Tongue (tissue), 1 donor: ENCODE measurements at regions not wholly inside any gene's neighbourhood (a gene's known extent, or its start where the extent isn't known, plus 50 kb on each side); places are given as distances from the start of the nearest gene placed in this dataset.

Experiments used
- DNase-seq: peaks from one replicate; pipeline ENCODE4 v3.0.0-alpha.2; 2015

- no peak for DNase-seq
Observed at GRCh38 chr21:18191139-18191538, 53.5 kb upstream of the CHODL start.

GRCh38 chr21:18178509-18178908 lies 66.1 kb upstream of the CHODL start:
- DNase-seq, result no peak

- DNase-seq, result no peak
Observed at GRCh38 chr21:18174370-18174769, 70.3 kb upstream of the CHODL start.

DNA sequence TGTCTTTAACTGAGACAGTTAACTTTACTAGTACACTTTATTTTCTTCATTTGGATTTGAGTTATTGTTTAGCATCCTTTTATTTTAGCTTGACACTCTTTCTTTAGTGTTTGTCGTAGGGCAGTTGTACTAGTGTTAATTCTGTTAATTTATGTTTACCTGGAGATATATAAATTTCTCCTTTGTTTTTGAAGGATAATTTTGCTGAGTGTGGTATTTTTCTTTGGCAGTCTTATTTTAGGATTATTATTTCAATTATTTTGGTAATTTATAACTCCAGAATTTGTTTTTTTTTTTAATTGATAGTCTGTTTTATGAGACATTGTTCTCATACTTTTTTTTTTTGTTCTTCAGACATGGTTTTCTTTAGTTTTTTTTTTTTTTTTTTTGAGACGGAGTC lies 73.8 kb upstream of the CHODL start:
- DNase-seq, result no peak

- DNase-seq, result no peak
Observed at GRCh38 chr21:18170221-18170620, 74.4 kb upstream of the CHODL start.

DNA sequence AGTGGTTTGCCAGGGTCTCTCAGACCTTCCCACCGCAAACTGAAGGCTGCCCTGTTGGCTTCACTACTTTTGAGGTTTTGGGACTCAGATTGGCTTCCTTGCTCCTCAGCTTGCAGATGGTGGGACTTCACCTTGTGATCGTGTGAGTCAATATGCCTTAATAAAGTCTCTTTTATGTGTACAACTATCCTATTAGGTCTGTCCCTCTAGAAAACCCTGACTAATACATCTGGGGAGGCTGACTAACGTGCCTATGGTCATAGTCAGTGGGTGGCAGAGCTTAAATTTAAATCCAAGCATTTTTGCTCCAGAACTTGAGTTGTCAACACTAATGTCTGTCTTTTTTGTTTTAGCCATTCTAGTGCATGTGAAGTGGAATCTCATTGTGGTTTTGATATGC lies 76.5 kb upstream of the CHODL start:
- DNase-seq, result no peak

GRCh38 chr21:18164933-18165332 lies 79.7 kb upstream of the CHODL start:
- peak; percentile 35 for DNase-seq

DNA sequence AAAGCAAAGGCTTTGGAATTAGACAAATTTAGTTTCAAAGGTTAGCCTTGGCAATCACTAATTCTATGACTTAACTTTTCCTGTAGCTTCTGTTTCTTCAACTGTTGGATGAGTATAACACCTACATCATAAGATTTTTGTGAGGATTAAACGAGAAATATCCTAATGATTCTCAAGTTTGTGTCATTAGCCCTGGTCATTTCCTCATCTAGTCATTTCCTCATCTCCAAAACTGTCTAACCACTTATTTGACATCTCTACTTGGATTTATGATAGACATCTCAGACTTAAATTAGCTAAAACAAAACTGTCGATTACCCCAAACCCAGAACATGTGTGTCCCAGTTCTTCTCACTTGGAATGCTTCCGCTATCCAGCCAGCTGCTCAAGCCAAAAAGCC lies 80.2 kb upstream of the CHODL start:
- no peak for DNase-seq

DNA sequence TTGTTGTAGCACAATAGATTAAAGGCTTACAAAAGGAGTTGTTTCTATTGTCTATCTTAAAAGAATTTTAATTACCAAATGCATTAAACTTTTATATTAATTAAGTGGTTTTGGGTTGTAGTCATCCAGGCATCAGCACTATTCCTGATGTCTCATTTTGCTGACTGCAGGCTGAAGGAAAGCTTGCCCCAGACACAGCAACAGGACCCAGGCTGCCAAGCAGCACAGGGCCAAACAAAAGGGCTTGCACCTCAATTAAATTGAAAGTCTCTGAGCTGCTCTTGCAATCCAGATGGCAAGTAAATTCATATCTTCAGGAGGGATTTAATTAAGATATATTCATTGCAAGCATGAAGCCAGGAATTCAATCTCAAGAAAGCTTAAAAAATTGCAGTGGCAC lies 80.7 kb upstream of the CHODL start:
- no peak for DNase-seq

- DNase-seq, result no peak
Observed at GRCh38 chr21:18161841-18162240, 82.8 kb upstream of the CHODL start.

GRCh38 chr21:18157406-18157805 lies 87.2 kb upstream of the CHODL start:
- peak; percentile 53 for DNase-seq

DNA sequence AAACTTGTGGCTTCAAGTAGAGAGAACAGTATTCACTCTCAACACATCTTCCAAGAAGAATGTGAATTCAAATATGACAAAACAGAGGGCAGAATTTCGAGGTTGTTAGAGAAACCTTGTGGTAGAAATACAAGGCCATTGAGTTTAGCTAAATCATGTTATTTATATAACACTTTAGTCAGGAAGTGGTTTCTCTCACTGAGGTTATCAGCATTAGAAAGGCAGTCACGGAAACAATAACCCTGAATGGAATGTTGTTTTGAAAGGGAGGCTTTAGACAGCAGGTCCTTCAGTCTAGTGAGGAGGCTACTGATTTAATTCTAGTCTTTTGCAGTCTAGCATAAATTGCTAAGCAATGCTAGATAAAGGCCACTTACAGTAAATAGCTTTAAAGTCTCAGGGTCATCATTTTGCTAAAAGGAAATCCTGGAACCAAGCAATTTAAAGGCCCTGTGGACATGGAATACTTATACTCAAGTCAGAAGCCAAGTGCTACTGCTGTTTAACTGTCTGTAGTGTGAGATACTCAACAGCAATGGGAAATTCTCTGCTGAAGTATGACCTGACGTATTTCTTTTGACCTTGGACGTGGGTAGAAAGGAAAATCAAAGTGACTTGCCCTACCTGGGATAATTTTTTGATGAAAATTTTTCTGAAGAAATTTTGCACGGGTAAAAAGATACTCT lies 89.0 kb upstream of the CHODL start:
- no peak for DNase-seq

DNA sequence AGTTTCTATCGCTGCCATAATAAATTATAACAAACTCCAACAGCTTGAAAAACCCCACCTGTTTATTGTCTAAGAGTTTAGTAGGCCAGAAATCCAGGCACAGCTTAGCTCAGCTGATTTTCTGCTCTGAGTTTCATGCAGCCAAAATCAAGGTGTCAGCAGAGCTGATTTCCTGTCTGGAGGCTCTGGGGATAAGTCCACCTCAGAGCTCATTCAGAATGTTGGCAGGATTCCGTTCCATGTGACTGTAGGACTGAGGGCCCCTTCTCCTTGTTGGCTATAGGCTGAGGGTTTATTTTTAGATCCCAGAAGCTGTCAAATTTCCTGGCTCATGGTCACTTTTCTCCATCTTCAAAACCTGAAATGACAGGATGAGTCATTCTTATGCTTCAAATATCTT lies 91.6 kb upstream of the CHODL start:
- DNase-seq, result peak; percentile 87

DNA sequence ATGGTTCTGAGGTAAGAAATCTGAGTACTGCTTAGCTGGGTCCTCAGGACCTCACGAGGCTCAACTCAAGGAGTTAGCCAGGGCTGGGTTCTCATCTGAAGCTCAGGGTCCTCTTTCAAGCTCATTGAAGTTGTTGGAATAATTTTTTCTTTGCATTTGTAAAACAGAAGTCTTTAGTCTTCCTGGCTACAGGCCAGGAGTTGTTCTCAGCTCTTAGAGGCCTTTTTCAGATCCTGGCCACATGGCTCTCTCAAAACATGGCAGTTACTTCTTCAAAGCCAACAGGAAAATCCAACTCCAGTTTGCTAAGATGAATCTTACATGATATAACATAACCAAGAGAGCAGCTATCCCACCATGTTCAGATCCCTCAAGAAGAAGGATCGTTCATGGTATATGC lies 92.3 kb upstream of the CHODL start:
- peak; percentile 54 for DNase-seq

GRCh38 chr21:18151046-18151445 lies 93.6 kb upstream of the CHODL start:
- DNase-seq, result no peak

DNA sequence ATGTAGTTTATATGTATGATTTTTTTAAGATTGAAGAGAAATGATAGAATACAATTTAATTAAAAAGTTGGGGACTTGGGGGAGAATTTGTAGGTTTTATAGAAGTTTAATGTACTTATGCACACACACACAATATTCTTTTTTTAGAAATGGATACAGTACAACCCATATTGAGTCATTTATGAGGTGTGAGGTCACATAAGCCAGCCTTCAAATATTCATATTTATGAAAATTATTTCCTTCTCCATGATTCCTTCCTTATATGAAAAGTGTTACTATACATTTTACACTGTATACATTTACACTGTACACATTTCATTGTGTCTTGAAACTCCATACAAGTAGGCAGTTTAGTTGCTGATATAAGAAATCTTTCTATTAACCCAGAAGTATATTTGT lies 96.2 kb upstream of the CHODL start:
- no peak for DNase-seq

- peak; percentile 39 for DNase-seq
Observed at GRCh38 chr21:18147678-18148077, 97.0 kb upstream of the CHODL start.

DNA sequence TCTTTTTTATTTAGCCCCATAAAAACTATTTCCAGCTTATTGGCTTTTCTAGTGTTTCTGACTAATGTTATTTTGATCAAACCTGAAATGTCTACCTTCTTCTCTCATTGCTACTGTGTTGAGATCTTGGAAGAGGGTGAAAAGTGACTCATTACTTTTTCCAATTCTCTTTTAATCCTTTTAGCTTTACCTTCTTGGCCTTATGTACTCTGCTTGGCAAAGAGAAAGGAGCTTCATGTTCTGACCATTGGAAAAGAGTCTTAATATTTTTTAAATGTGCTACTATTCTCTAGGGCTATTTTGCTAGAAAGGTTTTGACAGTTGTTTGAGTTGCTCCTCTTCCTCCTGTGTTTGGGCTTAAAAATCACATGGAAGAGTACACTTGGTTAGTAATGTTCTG lies 97.8 kb upstream of the CHODL start:
- peak; percentile 67 for DNase-seq

- DNase-seq, result no peak
Observed at GRCh38 chr21:18144339-18144738, 100.3 kb upstream of the CHODL start.

- peak; percentile 40 for DNase-seq
Observed at GRCh38 chr21:18142655-18143054, 102.0 kb upstream of the CHODL start.

DNA sequence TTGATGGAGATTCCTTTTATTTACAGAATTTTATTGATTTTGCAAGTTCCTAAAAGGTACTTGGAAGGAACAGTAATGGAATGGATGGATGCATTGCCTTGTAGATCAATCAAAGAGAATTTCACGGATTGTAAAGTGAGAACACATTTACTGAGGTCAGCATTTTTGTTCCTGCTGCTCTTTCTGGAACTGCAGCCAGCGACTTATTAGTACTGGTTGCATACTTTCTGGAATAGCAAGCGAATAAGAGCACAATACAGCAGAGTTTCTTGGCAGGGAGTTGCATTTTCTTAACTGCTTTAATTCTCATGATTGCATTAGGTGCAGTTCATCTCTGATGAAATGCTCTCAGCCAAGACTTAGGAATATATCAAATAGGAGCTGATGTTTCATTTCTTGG lies 106.1 kb upstream of the CHODL start:
- peak; percentile 74 for DNase-seq

GRCh38 chr21:18129526-18129925 lies 115.1 kb upstream of the CHODL start:
- DNase-seq, result no peak

DNA sequence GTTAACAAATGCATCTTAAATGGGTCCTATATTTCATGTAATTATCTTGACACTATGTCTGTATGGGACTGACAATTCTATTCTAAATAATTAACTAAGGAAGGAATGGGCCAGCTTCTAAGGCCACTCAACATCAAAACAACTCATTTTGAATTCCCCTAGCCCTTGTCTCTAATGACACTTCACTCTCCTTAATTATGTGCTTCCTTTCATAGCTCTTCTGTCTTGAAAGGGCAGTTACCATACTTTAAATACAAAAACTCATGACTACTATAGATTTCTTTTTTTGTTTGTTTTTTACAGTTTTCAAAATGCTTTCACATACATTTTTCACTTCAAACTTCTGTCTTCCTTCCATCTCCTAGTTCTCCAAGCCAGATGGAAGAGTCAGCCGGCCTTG lies 126.1 kb upstream of the CHODL start:
- no peak for DNase-seq

DNA sequence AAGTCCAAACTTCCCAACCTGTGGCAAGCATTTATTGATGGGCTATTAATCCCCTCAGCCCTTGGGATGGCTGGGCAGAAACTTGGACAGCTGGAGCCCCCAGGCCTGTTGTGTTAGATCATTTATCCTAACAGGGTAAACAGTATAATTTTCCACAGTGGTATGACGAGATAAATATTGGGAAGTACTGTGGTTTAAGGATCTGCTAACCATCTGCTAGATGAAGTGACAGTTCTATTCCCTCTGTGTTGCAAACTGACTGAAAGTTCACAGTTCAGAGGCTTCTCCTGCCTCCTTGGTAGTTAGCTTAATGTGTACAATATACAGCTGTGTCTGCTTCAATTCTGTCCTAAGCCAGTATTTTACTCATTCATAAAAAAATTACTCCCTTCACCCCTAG lies 127.5 kb upstream of the CHODL start:
- peak; percentile 20 for DNase-seq

DNA sequence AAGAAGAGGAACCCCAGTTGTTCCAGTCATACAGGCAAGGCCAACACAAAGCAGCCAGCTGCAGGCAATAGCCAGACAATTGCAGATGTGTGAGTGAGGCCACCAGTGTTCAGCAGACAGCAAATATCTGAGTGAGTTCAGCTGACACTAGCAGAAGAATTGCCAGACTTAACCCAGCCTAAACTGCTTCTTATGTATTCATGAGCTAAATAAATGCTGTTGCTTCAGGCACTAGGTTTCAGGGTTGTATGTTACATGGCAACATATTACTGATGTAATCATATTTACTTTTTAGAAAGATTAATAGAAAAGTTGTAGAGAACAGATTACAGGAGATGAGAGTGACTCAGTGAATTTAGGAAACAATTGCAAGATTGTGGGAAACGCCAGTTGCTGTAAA lies 129.8 kb upstream of the CHODL start:
- DNase-seq, result peak; percentile 25
